HG03135 (cell line): ENCODE measurements at regions not wholly inside any gene's neighbourhood (a gene's known extent, or its start where the extent isn't known, plus 50 kb on each side); places are given as distances from the start of the nearest gene placed in this dataset.

ENCODE experiments used
- ATAC-seq: cut with Tn5 transposase; IDR thresholded peaks from one replicate; pipeline ENCODE4 v1.9.1; 2021; ENCODE audit warnings: mild to moderate bottlenecking, moderate library complexity; ENCODE audit not compliant: unreplicated experiment

GRCh38 chr5:57825031-57825686 lies 342.5 kb upstream of the ACTBL2 start:
- no peak for ATAC-seq

DNA sequence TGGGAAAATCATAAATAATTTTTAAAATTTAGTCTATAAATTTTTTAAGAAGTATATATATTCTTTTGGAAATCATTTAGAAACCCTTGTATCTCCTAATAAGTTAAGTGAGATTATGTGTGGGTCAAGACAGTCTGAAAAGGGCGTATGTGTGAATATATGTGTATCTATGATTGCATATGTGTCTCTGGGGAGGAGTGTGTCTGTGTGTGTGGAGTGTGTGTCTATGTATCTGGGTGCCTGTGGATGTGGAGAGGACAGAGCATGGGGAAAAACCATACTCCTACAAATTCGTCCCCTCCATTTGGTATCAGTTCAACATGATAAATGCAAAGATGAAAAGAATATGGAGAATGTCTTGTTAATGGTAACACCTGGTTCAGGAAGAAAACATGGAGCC lies 342.0 kb upstream of the ACTBL2 start:
- no peak for ATAC-seq

GRCh38 chr5:57824047-57824446 lies 341.4 kb upstream of the ACTBL2 start:
- no peak for ATAC-seq

DNA sequence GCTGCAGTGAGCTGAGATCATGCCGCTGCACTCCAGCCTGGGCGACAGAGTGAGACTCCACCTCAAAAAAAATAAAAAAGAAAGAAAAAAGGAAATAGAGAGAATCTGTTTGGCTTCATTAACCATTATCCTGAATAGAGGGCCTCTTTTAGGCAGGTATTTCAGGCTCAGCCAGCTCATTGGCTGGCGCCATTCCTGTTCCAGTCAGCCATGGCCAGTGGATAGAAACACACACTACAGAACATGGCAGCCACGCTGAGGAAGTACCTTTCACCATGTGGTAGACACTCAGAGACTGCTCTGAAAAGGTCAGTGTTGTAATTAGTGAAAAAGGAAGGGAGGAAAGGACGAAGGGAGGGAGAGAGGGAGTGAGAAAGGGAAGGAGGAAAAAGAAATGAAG lies 340.0 kb upstream of the ACTBL2 start:
- ATAC-seq: no peak

- no peak for ATAC-seq
Observed at GRCh38 chr5:57818397-57818796, 335.8 kb upstream of the ACTBL2 start.

GRCh38 chr5:57817924-57818323 lies 335.3 kb upstream of the ACTBL2 start:
- no peak for ATAC-seq

GRCh38 chr5:57817001-57817453 lies 334.4 kb upstream of the ACTBL2 start:
- no peak for ATAC-seq

- ATAC-seq: no peak
Observed at GRCh38 chr5:57816108-57816507, 333.5 kb upstream of the ACTBL2 start.

DNA sequence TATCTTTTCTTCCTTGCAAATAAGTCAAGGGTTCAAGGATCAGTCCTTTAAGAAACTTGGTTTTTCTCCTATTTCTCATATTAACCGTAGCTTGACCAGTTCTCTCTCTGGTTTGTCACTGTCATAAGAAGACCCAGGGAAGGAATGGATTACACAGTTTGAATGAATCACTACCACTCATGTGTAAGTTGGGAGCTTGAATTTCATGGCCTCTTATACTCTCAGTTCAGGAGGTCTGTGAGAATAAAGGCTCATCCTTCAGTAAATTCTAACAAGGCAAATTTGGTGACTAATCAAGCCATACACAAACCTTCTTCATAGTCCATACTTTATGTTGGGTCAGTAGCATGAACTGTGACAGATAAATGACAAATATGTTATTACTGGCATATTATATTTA lies 323.1 kb upstream of the ACTBL2 start:
- no peak for ATAC-seq

DNA sequence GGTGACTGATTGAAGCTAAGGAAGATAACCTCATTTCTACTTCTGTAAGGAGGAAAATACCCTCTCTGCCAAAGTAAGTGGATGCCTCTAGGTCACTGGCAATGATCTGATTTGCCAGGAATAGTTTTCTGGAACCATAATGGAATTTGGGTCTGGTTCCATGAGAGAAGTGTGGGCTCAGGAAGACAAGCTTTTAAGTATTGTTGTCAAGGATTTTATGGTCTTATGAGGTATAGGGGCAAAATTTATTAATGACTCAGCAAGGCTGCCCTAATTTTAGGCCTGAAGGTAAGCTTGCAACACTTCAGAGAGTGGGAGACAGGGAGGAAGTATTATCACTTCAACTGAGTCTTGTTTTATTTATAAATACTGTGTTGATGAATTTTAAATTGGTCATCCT lies 322.6 kb upstream of the ACTBL2 start:
- no peak for ATAC-seq

GRCh38 chr5:57804505-57804904 lies 321.9 kb upstream of the ACTBL2 start:
- no peak for ATAC-seq

DNA sequence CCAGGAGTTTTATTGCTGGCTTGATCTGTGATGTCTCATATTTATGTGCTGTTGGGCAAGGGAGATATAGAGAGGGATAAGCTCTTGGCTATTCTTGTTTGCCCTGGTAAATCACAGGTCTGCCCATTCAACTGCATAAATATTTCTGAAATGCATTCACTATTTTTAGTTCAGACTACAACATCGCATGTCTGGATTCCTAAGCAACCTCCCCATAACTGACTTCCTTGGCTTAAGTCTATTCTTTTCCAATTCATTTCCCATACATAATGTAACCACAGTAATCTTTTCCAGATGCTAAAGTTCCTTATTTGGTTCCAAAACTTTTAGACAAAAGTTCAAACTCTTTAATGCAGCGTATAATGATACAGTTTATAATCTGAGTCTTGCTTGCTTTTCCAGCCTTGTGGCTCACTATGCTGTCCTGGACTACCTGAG lies 321.4 kb upstream of the ACTBL2 start:
- no peak for ATAC-seq

GRCh38 chr5:57802131-57802530 lies 319.5 kb upstream of the ACTBL2 start:
- ATAC-seq: no peak

DNA sequence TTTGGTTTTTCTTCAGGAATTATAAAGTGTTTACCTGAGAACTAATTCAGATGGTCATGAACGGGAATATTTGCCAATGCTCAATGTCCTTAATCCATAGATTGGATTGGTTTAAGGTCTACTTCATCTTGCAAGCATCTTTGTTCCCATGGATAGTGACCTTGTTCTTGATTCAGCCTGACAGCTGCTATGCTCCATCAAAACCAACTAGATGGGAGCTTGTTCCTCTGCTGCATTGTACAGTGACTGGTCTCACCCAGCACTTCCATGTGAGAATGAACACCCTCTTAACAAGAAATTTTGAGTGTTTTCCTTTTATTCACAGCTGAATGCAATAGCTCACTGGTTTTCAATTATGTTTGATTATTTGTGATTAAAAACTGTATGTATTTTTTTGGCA lies 312.6 kb upstream of the ACTBL2 start:
- no peak for ATAC-seq

DNA sequence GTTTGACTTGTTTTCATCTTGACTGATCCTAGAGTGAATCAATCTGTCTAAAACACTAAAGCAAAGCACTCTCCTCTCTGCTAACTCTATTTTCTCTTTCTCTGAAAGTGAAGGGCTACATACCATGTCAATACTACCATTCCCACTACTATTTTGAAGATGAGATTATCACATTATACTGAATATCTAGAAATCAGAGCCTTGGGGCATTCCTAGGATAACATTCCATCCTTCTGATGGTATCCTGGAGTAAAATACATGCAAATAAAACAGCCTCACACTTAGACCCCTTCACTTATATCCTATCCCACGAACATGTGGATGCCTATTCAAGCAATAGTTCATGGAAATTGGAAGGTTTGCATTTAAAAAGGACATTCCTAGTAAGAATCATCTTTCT lies 309.3 kb upstream of the ACTBL2 start:
- no peak for ATAC-seq

DNA sequence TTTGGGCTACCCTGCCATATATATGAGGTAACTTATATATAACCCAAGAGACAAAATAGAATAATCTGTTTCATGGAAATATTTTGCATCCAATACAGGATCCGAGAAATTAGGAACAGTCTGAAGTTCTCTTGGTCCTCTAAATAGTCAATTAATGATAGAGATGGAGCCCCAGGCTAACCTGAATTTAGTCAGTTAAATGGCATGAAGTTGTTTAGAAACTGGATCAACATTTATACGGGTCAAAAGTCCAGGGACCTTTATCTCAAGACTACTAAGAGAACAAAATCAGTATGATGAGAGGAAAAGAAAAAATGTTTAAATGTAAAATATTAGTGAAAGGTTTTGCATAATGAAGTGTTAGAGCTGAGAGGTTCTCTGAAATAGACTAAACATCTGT lies 303.3 kb upstream of the ACTBL2 start:
- ATAC-seq: no peak

DNA sequence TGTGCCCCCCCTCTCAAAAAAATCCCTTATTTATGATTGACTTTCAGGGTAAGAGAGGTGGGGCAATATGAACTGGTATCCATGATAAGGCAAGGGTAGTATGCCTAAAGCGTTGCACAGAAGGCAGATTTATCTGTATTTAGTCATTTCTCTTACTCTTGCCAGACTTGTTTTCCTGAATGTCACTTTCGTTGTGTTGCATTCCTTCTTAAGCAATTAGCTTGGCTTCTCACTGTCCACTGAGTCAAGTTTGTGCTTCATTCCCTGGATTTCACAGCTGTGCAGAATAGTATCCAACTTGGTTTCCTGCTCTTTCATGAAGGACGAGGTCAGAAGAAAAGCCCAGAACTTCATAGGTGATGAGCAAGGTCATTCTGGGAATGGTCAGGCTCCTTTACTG lies 301.5 kb upstream of the ACTBL2 start:
- no peak for ATAC-seq

DNA sequence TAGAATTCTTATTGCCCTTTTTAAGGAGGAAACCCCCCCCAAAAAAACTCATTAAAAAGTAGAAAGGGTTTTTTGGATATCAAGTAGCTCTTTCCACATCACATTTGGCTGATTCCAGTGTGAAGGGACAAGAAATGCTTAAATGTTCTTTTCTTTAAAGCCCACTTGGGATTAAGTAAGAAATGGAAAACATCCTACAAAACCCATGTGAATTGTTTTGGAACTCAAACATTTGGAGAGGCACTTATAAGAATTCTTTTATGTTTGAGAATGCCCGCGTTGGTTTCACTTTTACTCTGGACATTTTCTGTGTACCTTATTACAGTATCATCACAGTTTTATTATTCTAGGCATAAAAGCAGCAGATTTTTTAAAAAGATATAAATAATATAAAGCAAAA lies 301.1 kb upstream of the ACTBL2 start:
- no peak for ATAC-seq

GRCh38 chr5:57780961-57781325 lies 298.3 kb upstream of the ACTBL2 start:
- no peak for ATAC-seq

GRCh38 chr5:57780306-57780960 lies 297.8 kb upstream of the ACTBL2 start:
- no peak for ATAC-seq

- ATAC-seq: peak; percentile 57
Observed at GRCh38 chr5:57779383-57780223, 297.0 kb upstream of the ACTBL2 start.

DNA sequence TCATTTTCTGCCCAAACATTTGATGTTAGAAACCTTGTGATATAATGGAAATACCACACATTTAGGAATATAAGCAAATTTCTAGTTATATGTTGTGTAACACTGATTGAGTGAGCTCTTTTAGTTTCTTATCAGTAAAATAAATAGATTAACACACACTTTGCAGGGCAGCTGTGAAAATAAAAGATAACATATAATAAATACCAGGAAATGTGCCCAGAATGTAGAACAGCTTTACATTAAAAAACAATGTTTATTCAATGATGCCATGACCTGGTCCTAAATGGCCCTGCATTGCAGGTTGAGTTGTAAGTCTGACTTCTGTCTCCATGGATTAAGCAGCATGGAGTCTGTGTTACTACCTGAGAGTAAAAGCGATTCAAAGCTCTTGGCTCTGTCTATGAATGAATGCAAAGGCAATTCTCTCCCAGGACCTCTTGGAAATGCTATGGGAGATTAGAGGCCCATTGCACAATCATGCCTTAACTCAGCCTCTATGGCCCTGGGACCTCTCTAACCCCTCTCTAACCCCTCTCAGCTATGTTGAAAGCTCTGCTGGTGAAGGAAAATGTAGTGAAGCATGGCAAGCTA lies 296.0 kb upstream of the ACTBL2 start:
- ATAC-seq: no peak
